ENCODE measurements at regions not wholly inside any gene's neighbourhood (a gene's known extent, or its start where the extent isn't known, plus 50 kb on each side); places are given as distances from the start of the nearest gene placed in this dataset.

GRCh38 chr2:150027164-150027563, 439.6 kb upstream of the MMADHC start:
- no peaks in the 10 kb centered on the region for H3K36me3 ChIP-seq (ENCODE audit: control insufficient read depth, insufficient read depth, low read length)
- DNase-seq (ENCODE audit: low read depth, low spot score) (no peak), ATAC-seq (no peak)
- BruUV-seq (replicated peaks), result no TSS peak
- intact Hi-C loops (cut with micrococcal nuclease; ENCODE audit: unreplicated experiment) (no loop called here), in situ Hi-C loops (cut with HindIII; ENCODE audit: low pct_unique_long_range_greater_than_20kb, low sequenced_read_pairs) (no loop called here)
- no peaks in the 10 kb centered on the region for H3K27me3 ChIP-seq (ENCODE audit: control insufficient read depth, insufficient read depth, low read length)
- no peaks in the 10 kb centered on the region for H3K9me3 ChIP-seq (ENCODE audit: control insufficient read depth, insufficient read depth, low read depth, low read length)
- no peak overlapping the region for H3K4me3 ChIP-seq (ENCODE audit: low read depth in 2 of 2, low read length in 2 of 2)
- no peaks in the 10 kb centered on the region for H3K4me1 ChIP-seq (ENCODE audit: control insufficient read depth, insufficient read depth, low read length)
- ChIA-PET CTCF (no interaction called here), POLR2A (no interaction called here)
- TF ChIP-seq TCF7L2 (IDR thresholded peaks at IDR 0.05; ENCODE audit: low read depth, low read length) (no peak), CTCF (IDR thresholded peaks at IDR 0.05) (no peak), POLR2AphosphoS5 (IDR thresholded peaks at IDR 0.05; ENCODE audit: low read depth, low read length) (no peak), SIN3A (IDR thresholded peaks at IDR 0.05; ENCODE audit: borderline replicate concordance, insufficient read depth, low read depth, low read length) (no peak), REST (IDR thresholded peaks at IDR 0.05; ENCODE audit: insufficient read depth in 1 of 2, low read depth in 2 of 2, low read length in 1 of 2) (no peak)
- no peak overlapping the region for H3K27ac ChIP-seq (ENCODE audit: low read length)

- H3K36me3 ChIP-seq (ENCODE audit: control insufficient read depth, insufficient read depth, low read length), result no peaks in the 10 kb centered on the region
- ChIA-PET POLR2A (interaction anchor here (0.8 kb wide), 1 partner anchor 112 kb away, joined by 3 read pairs; no protein-coding TSS in a partner anchor), CTCF (no interaction called here)
- TF ChIP-seq POLR2AphosphoS5 (IDR thresholded peaks at IDR 0.05; ENCODE audit: low read depth, low read length) (no peak), TCF7L2 (IDR thresholded peaks at IDR 0.05; ENCODE audit: low read depth, low read length) (no peak), SIN3A (IDR thresholded peaks at IDR 0.05; ENCODE audit: borderline replicate concordance, insufficient read depth, low read depth, low read length) (no peak), CTCF (IDR thresholded peaks at IDR 0.05) (no peak), REST (IDR thresholded peaks at IDR 0.05; ENCODE audit: insufficient read depth in 1 of 2, low read depth in 2 of 2, low read length in 1 of 2) (no peak)
- in situ Hi-C loops (cut with HindIII; ENCODE audit: low pct_unique_long_range_greater_than_20kb, low sequenced_read_pairs) (no loop called here), intact Hi-C loops (cut with micrococcal nuclease; ENCODE audit: unreplicated experiment) (no loop called here)
- no peaks in the 10 kb centered on the region for H3K27me3 ChIP-seq (ENCODE audit: control insufficient read depth, insufficient read depth, low read length)
- no peak for ATAC-seq
- H3K9me3 ChIP-seq (ENCODE audit: control insufficient read depth, insufficient read depth, low read depth, low read length), result no peaks in the 10 kb centered on the region
- DNase-seq (ENCODE audit: low read depth, low spot score), result no peak
- H3K4me1 ChIP-seq (ENCODE audit: control insufficient read depth, insufficient read depth, low read length), result no peaks in the 10 kb centered on the region; the same call in 1 of the 2 replicates
- no peak overlapping the region for H3K27ac ChIP-seq (ENCODE audit: low read length)
- no TSS peak for BruUV-seq (replicated peaks)
- H3K4me3 ChIP-seq (ENCODE audit: low read depth in 2 of 2, low read length in 2 of 2), result no peak overlapping the region
Measured at GRCh38 chr2:150023663-150024062, 436.1 kb upstream of the MMADHC start.
